H1 (cell line): ENCODE measurements at regions not wholly inside any gene's neighbourhood (a gene's known extent, or its start where the extent isn't known, plus 50 kb on each side); places are given as distances from the start of the nearest gene placed in this dataset.

Experiments used
- CTCF ChIA-PET: fragments of 300-600 bp; sonication (Branson Sonifier 250); formaldehyde crosslinking; loops from one replicate; lab custom pipeline; 2021; ENCODE audit not compliant: partially characterized antibody; lab: Charles Lee
- POLR2A ChIA-PET: fragments of 300-600 bp; sonication (Branson Sonifier 250); formaldehyde crosslinking; loops from one replicate; lab custom pipeline; 2021; ENCODE audit warnings: inconsistent platforms; ENCODE audit not compliant: partially characterized antibody; lab: Charles Lee
- DNase-seq, 2 experiments: peaks; one replicate each; pipeline versions ENCODE4 v3.0.0 to v3.0.0-alpha.2; 2010 to 2022; ENCODE audit warnings: low spot score in 2 of 2, low read depth in 1 of 2, mixed read lengths in 1 of 2
- FAIRE-seq: peaks from 2 replicates; lab custom pipeline; 2011; peaks lifted over from hg19 to GRCh38; lab: Jason Lieb, UNC
- H2AFZ ChIP-seq: 2 replicates; pipeline ENCODE4 v1.8.1; 2012; ENCODE audit warnings: low read length, inconsistent platforms
- H2AK5ac ChIP-seq: 2 replicates; pipeline ENCODE4 v1.6.1; 2013; ENCODE audit warnings: low read depth, low read length
- H2BK120ac ChIP-seq: replicated peaks from 2 replicates; pipeline ENCODE3; 2013; ENCODE audit warnings: low read depth, low read length, inconsistent platforms
- H2BK12ac ChIP-seq: 2 replicates; pipeline ENCODE4 v1.6.1; 2013; ENCODE audit warnings: low read depth, low read length
- H2BK15ac ChIP-seq: 2 replicates; pipeline ENCODE4 v1.6.1; 2013; ENCODE audit warnings: low read length
- H2BK20ac ChIP-seq: 2 replicates; pipeline ENCODE4 v1.6.1; 2013; ENCODE audit warnings: low read length
- H2BK5ac ChIP-seq: 2 replicates; pipeline ENCODE4 v1.6.1; 2013; ENCODE audit warnings: low read depth, low read length
- H3K14ac ChIP-seq: 2 replicates; pipeline ENCODE4 v1.6.1; 2013; ENCODE audit warnings: inconsistent platforms; ENCODE audit not compliant: insufficient read length
- H3K18ac ChIP-seq: 2 replicates; pipeline ENCODE4 v1.6.1; 2013; ENCODE audit warnings: low read length; ENCODE audit errors: extremely low read depth
- H3K23ac ChIP-seq: 2 replicates; pipeline ENCODE4 v1.6.1; 2013; ENCODE audit warnings: inconsistent platforms; ENCODE audit not compliant: insufficient read length
- H3K23me2 ChIP-seq: 2 replicates; pipeline ENCODE4 v1.6.1; 2013; ENCODE audit warnings: low read depth, low read length
- H3K27ac ChIP-seq: 2 replicates; pipeline ENCODE4 v1.6.1; 2011; ENCODE audit warnings: low read depth, low read length, inconsistent platforms
- H3K27me3 ChIP-seq, 4 experiments: replicated peaks in 1 of 4; 1 replicate in 1 of 4; 2 replicates in 3 of 4; pipeline versions ENCODE4 v1.6.1 to v1.8.1; 2011 to 2013; ENCODE audit warnings: low read length in 3 of 4, mild to moderate bottlenecking in 3 of 4, inconsistent platforms in 2 of 4, mixed read lengths in 2 of 4, moderate library complexity in 1 of 4; ENCODE audit not compliant: control insufficient read depth in 3 of 4, insufficient read depth in 3 of 4; ENCODE audit errors: extremely low read depth in 1 of 4
- H3K36me3 ChIP-seq, 4 experiments: 2 replicates each; pipeline versions ENCODE4 v1.6.1 to v1.8.1; 2011 to 2013; ENCODE audit warnings: mild to moderate bottlenecking in 4 of 4, low read length in 3 of 4, moderate library complexity in 2 of 4, control low read depth in 1 of 4, inconsistent platforms in 1 of 4; ENCODE audit not compliant: insufficient read depth in 4 of 4, control insufficient read depth in 2 of 4
- H3K4ac ChIP-seq: replicated peaks from 2 replicates; pipeline ENCODE3; 2013; ENCODE audit warnings: low read length, low read depth, mixed read lengths, inconsistent platforms; ENCODE audit not compliant: insufficient read length
- H3K4me1 ChIP-seq, 4 experiments: replicated peaks in 1 of 4; 1 replicate in 1 of 4; 2 replicates in 3 of 4; pipeline versions ENCODE4 v1.6.1 to v1.8.1; 2011 to 2013; ENCODE audit warnings: low read length in 3 of 4, inconsistent platforms in 2 of 4, mixed read lengths in 1 of 4; ENCODE audit not compliant: insufficient read depth in 4 of 4, control insufficient read depth in 3 of 4
- H3K4me2 ChIP-seq, 2 experiments: 2 replicates each; pipeline versions ENCODE4 v1.6.1 to v1.8.1; 2011 to 2013; ENCODE audit warnings: low read depth in 2 of 2, low read length in 2 of 2, control low read depth in 1 of 2, inconsistent platforms in 1 of 2, mild to moderate bottlenecking in 1 of 2; ENCODE audit not compliant: insufficient read depth in 1 of 2
- H3K4me3 ChIP-seq, 4 experiments: fragments of 200-600, 300-600 bp in 1 of 4; sonication (generic), shearing (Covaris generic), sonication (Bioruptor Twin) in 1 of 4; 2 replicates each; pipeline versions ENCODE4 v1.5.1 to v1.8.1; 2011 to 2016; ENCODE audit warnings: low read length in 4 of 4, low read depth in 3 of 4, control low read depth in 2 of 4, inconsistent platforms in 2 of 4, mild to moderate bottlenecking in 2 of 4, mixed read lengths in 1 of 4, moderate library complexity in 1 of 4; ENCODE audit not compliant: insufficient read depth in 2 of 4; ENCODE audit errors: extremely low read depth in 1 of 4
- H3K56ac ChIP-seq: replicated peaks from 2 replicates; pipeline ENCODE3; 2013; ENCODE audit warnings: low read depth, mild to moderate bottlenecking, mixed read lengths, low read length, inconsistent platforms; ENCODE audit not compliant: insufficient read length
- H3K79me1 ChIP-seq: 2 replicates; pipeline ENCODE4 v1.6.1; 2013; ENCODE audit warnings: low read depth, low read length, control low read depth
- H3K79me2 ChIP-seq, 2 experiments: 2 replicates each; pipeline versions ENCODE4 v1.6.1 to v1.8.1; 2012 to 2013; ENCODE audit warnings: low read length in 2 of 2, mild to moderate bottlenecking in 2 of 2, inconsistent platforms in 1 of 2; ENCODE audit not compliant: insufficient read depth in 2 of 2, control insufficient read depth in 1 of 2
- H3K9ac ChIP-seq, 4 experiments: replicated peaks in 1 of 4; 1 replicate in 1 of 4; 2 replicates in 3 of 4; pipeline versions ENCODE4 v1.6.1 to v1.8.1; 2011 to 2013; ENCODE audit warnings: low read depth in 3 of 4, low read length in 3 of 4, control low read depth in 2 of 4, mild to moderate bottlenecking in 2 of 4, moderate library complexity in 2 of 4, inconsistent platforms in 1 of 4; ENCODE audit errors: extremely low read depth in 1 of 4
- H3K9me3 ChIP-seq, 2 experiments: 2 replicates each; pipeline versions ENCODE4 v1.6.1 to v1.8.1; 2012 to 2013; ENCODE audit warnings: mild to moderate bottlenecking in 2 of 2, moderate library complexity in 2 of 2, control low read depth in 1 of 2, inconsistent platforms in 1 of 2, low read depth in 1 of 2, low read length in 1 of 2, mixed read lengths in 1 of 2; ENCODE audit not compliant: insufficient read depth in 2 of 2
- H4K20me1 ChIP-seq, 2 experiments: replicated peaks in 1 of 2; 2 replicates each; pipeline versions ENCODE3 to v1.8.1; 2011 to 2013; ENCODE audit warnings: inconsistent platforms in 2 of 2, low read length in 2 of 2, mild to moderate bottlenecking in 1 of 2; ENCODE audit not compliant: insufficient read depth in 2 of 2, control insufficient read depth in 1 of 2
- H4K5ac ChIP-seq: 2 replicates; pipeline ENCODE4 v1.6.1; 2013; ENCODE audit warnings: low read length, low read depth, mixed read lengths, inconsistent platforms; ENCODE audit not compliant: insufficient read length
- H4K8ac ChIP-seq: 2 replicates; pipeline ENCODE4 v1.8.0; 2013; ENCODE audit warnings: mild to moderate bottlenecking, moderate library complexity, low read length, inconsistent platforms; ENCODE audit not compliant: insufficient read depth; ENCODE audit errors: extremely low read depth
- H4K91ac ChIP-seq: replicated peaks from 2 replicates; pipeline ENCODE3; 2013; ENCODE audit warnings: low read length, mixed read lengths, inconsistent platforms; ENCODE audit not compliant: insufficient read length
- CTCF ChIP-seq, 3 experiments: IDR thresholded peaks; 1 replicate in 2 of 3; 2 replicates in 1 of 3; pipeline versions ENCODE4 v1.5.1 to v1.6.1; 2011; ENCODE audit warnings: low read length in 3 of 3, mild to moderate bottlenecking in 3 of 3, inconsistent platforms in 2 of 3, low read depth in 1 of 3, moderate library complexity in 1 of 3; ENCODE audit not compliant: insufficient read depth in 1 of 3; ENCODE audit errors: control extremely low read depth in 1 of 3
- POLR2AphosphoS5 ChIP-seq: IDR thresholded peaks from 2 replicates; pipeline ENCODE4 v1.6.1; 2011; ENCODE audit warnings: low read depth, low read length
- RAD21 ChIP-seq, 2 experiments: IDR thresholded peaks in 1 of 2; conservative IDR thresholded peaks in 1 of 2; 2 replicates each; pipeline ENCODE4 v1.6.1; 2011; ENCODE audit warnings: low read depth in 2 of 2, low read length in 2 of 2, improper control_type of control experiment in 1 of 2, inconsistent platforms in 1 of 2, mild to moderate bottlenecking in 1 of 2, moderate library complexity in 1 of 2
- WGBS, 2 experiments: shearing (Covaris generic) in 1 of 2; methylation state at CpG; one replicate each; pipeline versions ENCODE4 v1.1.6 to v1.1.7; 2013 to 2015; ENCODE audit warnings: low lambda C conversion rate in 2 of 2, mixed read lengths in 2 of 2, inconsistent platforms in 1 of 2, low coverage in 1 of 2, missing lambda C conversion rate in 1 of 2; ENCODE audit not compliant: insufficient replicate concordance in 2 of 2, insufficient coverage in 1 of 2, insufficient read length in 1 of 2; ENCODE audit errors: extremely low coverage in 1 of 2, missing lambda C conversion rate in 1 of 2; 5-methylcytosine and 5-hydroxymethylcytosine counted together

DNA sequence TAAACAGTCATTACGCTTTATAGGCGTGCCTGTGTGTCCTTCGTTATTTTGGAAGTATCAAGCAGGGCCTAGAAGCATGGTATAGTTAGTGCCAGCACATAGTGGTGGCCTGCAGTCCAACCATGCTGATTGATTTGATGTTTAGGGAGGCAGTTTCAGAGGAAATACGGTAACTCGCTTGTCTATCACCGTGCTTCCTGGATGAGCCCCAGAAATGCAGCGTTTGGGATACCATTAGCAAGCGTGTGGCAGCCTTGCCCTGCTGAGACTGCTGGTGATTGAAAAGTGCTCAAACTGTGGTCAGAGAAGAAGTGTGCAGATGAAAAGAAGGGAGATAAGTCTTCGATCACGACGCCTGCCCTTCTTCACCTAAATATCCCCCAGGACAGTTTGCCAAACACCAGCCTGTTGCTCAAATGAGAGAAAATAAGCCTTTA, 158.4 kb downstream of the CHIC2 start:
- H3K56ac ChIP-seq: no peak overlapping the region
- H3K4me3 ChIP-seq: peak overlapping the region in 1 of 4 experiments; percentile 19; a peak in 1 of 8 replicates
- H3K27ac ChIP-seq: no peak overlapping the region
- H2AK5ac ChIP-seq: no peak overlapping the region
- H2BK5ac ChIP-seq: no peak overlapping the region
- H3K23me2 ChIP-seq: no peaks in the 10 kb centered on the region
- ChIA-PET CTCF (interaction anchor here (0.9 to 9.2 kb wide), 7 partner anchors 25 to 428 kb away, joined by 3 to 65 read pairs (median 3); no protein-coding TSS in a partner anchor), POLR2A (no interaction called here)
- H2AFZ ChIP-seq: peak overlapping the region; percentile 95
- no peaks in the 10 kb centered on the region for H4K20me1 ChIP-seq
- H3K36me3 ChIP-seq: no peaks in the 10 kb centered on the region
- no peak overlapping the region for H4K91ac ChIP-seq
- H2BK120ac ChIP-seq: no peak overlapping the region
- no peak overlapping the region for H3K9ac ChIP-seq
- H3K27me3 ChIP-seq: no peaks in the 10 kb centered on the region; a peak in 2 of 7 replicates
- no peaks in the 10 kb centered on the region for H3K79me2 ChIP-seq
- 0 out of 2 replicates have a peak overlapping the region, but pooled peaks have one; percentile 43 for H2BK20ac ChIP-seq
- no peaks in the 10 kb centered on the region for H3K79me1 ChIP-seq
- FAIRE-seq (peak; percentile 96), DNase-seq (no peak)
- peaks cover 0 to 7% (median 3%) of the 10 kb centered on the region in 4 experiments; a peak in 3 of 7 replicates for H3K4me1 ChIP-seq
- no peaks in the 10 kb centered on the region for H3K9me3 ChIP-seq
- no peak overlapping the region for H4K8ac ChIP-seq
- H3K23ac ChIP-seq: no peak overlapping the region
- no peak overlapping the region for H2BK12ac ChIP-seq
- H4K5ac ChIP-seq: no peak overlapping the region
- H3K4ac ChIP-seq: no peak overlapping the region
- peak overlapping the region; percentile 40 to 48; a peak in 2 of 4 replicates for H3K4me2 ChIP-seq
- H3K18ac ChIP-seq: no peak overlapping the region
- no peak overlapping the region; the same call in 1 of the 2 replicates for H2BK15ac ChIP-seq
- 18% methylated on average over 11 of the region's 11 CpGs; no CpG with 5 or more reads in 1 of the 2 experiments for WGBS, 2 experiments
- no peak overlapping the region for H3K14ac ChIP-seq
- TF ChIP-seq POLR2AphosphoS5: no peak
- TF ChIP-seq RAD21 (IDR thresholded peaks at IDR 0.05 in 1 of 2, conservative IDR thresholded peaks at IDR 0.05 in 1 of 2; ENCODE audit: low read depth in 2 of 2, low read length in 2 of 2): peak; percentile 27 to 43; a peak in 3 of 4 replicates
- no peak for TF ChIP-seq CTCF (IDR thresholded peaks at IDR 0.05; ENCODE audit: control extremely low read depth in 1 of 3, insufficient read depth in 1 of 3, low read depth in 1 of 3, low read length in 3 of 3)
